ENCODE measurements at regions not wholly inside any gene's neighbourhood (a gene's known extent, or its start where the extent isn't known, plus 50 kb on each side); places are given as distances from the start of the nearest gene placed in this dataset.

DNA sequence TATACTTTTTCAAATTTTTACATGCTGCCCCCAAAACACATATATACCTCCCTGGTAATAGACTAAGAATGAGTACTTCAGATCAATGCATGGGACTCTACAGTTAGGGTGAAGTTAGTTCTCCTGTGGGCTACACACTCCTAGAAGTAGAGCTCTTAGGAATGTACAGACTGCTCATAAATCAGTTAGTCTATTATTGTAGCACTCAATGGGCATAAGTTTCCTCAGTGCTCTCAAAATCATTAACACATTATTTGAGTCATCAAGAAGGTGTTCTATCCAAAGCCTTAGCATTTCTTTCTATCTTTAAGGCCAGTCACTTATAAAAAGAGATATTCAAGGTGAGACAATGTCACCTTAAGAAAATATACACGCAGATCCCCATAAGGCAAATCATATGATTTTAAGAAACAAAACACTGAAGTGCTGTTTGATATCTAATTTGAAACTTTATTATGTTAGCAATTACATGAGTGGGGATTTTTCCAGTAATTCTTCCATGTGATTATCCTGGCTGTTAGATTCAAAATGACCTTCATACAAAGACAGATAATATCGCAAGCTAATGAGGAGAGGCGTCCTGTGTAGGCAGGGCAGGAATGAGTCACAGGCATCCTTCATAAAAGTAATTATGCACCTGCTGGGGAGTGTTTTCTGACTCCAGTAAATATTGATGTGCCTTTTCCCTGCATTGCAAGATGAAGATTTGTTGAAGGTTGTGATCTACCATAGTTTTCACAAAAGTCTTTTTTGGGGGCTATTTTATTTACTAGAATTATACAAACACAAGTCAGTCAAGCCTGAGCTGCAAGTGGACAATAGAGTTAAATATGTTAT is 167.2 kb upstream of the ATP1B1 start:
- TF ChIP-seq POLR2AphosphoS5 (IDR thresholded peaks at IDR 0.05; ENCODE audit: insufficient read depth in 1 of 2, low read depth in 1 of 2): no peak
- TF ChIP-seq, protein P1, sequence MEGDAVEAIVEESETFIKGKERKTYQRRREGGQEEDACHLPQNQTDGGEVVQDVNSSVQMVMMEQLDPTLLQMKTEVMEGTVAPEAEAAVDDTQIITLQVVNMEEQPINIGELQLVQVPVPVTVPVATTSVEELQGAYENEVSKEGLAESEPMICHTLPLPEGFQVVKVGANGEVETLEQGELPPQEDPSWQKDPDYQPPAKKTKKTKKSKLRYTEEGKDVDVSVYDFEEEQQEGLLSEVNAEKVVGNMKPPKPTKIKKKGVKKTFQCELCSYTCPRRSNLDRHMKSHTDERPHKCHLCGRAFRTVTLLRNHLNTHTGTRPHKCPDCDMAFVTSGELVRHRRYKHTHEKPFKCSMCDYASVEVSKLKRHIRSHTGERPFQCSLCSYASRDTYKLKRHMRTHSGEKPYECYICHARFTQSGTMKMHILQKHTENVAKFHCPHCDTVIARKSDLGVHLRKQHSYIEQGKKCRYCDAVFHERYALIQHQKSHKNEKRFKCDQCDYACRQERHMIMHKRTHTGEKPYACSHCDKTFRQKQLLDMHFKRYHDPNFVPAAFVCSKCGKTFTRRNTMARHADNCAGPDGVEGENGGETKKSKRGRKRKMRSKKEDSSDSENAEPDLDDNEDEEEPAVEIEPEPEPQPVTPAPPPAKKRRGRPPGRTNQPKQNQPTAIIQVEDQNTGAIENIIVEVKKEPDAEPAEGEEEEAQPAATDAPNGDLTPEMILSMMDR (IDR thresholded peaks at IDR 0.05): no peak
